OCI-LY1 (cell line): ENCODE measurements at regions not wholly inside any gene's neighbourhood (a gene's known extent, or its start where the extent isn't known, plus 50 kb on each side); places are given as distances from the start of the nearest gene placed in this dataset.
"Not testable (repeated sequence)": the region's sequence is repeated elsewhere in the genome, so short reads cannot be mapped to it uniquely, and the experiment has no call there.

Experiments used
- CTCF ChIP-seq: fragments of 200-600 bp; sonication (generic), shearing (Covaris generic); IDR thresholded peaks from 2 replicates; pipeline ENCODE4 v1.5.1; 2017; ENCODE audit warnings: mild to moderate bottlenecking, antibody characterized with exemption, low read length, moderate library complexity, mixed read lengths
- EZH2 ChIP-seq: fragments of 200-600 bp; sonication (generic), shearing (Covaris generic); IDR thresholded peaks from 2 replicates; pipeline ENCODE4 v1.8.0; 2017; ENCODE audit warnings: borderline replicate concordance, mixed run types, mild to moderate bottlenecking, antibody characterized with exemption, low read length, moderate library complexity, mixed read lengths

- TF ChIP-seq CTCF, EZH2: not testable (repeated sequence)
Measured at GRCh38 chr6:67880343-67880742, 754.7 kb upstream of the ADGRB3 start.
